HG03064 (cell line): ENCODE measurements at regions not wholly inside any gene's neighbourhood (a gene's known extent, or its start where the extent isn't known, plus 50 kb on each side); places are given as distances from the start of the nearest gene placed in this dataset.

ENCODE experiments used
- ATAC-seq: cut with Tn5 transposase; IDR thresholded peaks from one replicate; pipeline ENCODE4 v1.9.1; 2021; ENCODE audit warnings: low read depth; ENCODE audit not compliant: unreplicated experiment

DNA sequence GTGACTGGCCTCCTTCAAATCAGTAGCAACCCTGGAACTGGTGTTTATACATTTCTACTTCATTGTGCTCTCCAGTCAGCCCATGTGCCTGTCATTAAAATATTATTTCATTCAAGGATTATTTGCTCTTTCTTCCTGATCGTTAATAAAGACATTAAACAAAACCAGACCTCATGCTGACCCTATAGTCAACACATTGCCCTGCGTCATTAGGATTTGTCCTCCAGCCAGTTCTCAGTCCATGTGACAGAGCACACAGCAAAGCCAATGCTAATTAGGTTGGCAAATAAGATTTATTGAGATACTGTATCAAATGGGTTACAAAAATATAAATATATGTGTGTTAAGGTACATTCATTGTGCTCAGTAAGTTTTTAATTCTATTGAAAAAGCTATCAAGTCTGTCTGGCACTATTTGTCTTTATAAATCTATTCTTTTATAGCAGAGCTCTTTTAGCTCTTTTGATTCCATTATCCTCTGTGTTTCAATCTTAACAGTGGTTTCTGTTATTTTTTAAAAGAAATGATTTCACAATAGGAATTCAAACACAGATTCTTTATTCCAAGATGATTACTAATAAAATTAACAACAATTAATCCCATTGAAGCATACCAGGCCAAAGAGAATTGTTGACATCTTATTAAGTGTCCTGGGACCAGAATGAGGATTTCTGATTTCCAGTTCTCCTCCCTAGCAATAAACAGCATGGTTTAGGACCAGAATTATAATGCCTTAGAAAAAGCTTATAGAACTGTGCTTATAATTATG, 209.4 kb upstream of the RGMB start:
- ATAC-seq, result no peak

DNA sequence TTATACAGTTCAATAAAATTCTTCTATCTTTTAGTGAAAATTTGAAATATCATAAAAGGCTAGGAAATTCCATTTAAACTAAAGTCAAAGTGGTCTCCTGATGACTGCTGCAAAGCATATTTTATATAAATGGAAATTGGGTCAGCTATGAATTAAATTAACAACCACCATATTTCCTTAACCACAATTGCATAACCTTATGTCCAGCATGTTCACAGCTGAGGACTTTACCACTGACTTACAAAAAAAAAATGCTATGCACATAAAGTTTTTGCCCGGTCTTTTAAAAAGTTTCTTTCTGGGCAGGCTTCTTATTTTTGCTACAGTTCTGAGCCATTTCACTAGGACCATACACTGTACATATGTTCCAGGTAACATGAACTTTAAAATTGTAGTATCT, 208.6 kb upstream of the RGMB start:
- no peak for ATAC-seq

DNA sequence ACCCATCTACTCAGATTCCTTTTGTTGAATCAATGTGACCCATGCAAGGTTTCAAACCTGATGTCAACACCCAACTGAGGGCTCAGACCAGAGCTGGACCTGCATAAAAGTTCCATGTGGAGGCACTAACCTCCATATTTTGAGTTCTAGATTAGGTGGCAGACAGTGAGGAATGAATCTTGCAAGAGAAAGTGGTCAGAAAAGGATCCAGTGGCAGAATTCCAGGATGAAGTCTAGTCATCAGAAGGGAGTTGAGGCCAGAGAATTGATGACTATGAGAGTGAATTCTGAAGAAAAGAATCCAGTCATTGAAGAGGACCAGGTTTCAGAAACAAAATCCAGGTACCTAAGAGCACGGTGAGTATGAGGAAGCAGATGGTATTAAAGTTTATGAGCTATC, 205.1 kb upstream of the RGMB start:
- ATAC-seq, result no peak

DNA sequence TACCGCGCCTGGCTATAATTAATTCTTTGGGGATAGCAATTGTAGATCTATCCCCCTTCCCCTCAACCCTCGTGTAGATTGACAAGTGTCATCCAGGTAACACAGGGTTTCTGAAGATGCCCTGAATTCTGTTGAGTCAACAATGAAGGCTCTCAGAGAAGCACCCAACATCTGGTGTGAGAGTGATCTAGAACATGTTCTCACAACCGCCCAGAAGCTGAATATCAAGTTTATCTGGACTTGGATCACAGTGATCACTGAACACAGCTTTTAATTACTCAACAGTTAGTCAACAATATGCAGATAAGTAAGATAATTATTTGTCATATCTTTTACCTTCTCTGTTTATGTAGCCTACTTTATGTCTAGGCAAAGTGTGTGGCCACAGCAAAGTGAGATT, 204.2 kb upstream of the RGMB start:
- no peak for ATAC-seq

DNA sequence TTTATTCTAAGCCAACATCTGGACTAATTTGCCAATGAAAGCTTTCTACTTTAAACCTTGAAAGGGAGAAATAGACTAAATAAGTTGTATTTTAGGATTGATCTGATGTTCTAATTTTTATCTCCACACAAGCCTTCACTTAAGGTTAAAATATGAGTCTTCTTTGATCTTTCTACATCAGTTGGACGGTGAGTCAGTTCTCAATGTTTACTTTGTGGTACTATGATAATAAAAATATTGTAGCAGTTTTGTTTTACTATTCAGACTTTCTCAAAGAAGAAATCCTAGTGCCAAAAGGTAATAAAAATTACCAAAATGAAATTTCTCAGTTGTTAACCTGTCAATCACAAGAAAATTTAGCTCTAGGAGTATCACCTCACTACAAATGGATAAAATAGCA, 203.5 kb upstream of the RGMB start:
- no peak for ATAC-seq

GRCh38 chr5:98570661-98571191, 202.7 kb upstream of the RGMB start:
- no peak for ATAC-seq

DNA sequence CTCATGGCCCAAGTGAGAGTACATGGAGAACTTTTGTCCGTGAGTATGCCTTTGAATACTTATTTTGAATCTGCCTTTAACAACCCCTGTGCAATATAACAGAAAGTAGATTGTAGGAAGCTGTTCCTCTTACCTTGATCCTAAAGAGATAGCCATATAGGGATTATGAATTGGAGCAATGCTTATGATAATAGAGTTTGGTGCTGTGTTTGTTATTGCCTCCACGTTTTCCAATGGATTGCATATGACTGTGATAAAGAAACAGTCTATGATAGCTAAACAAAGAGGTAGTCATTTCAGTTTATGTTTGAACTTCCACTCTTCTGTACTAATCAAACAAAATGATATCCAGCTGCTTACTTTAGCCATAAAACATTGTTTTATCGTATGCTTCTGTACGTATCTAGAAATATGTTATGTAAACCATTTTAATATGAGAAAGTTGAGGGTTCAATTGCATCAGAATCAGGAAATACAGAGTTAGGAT, 199.6 kb upstream of the RGMB start:
- ATAC-seq, result no peak

- ATAC-seq, result no peak
Measured at GRCh38 chr5:98576275-98576674, 197.2 kb upstream of the RGMB start.

DNA sequence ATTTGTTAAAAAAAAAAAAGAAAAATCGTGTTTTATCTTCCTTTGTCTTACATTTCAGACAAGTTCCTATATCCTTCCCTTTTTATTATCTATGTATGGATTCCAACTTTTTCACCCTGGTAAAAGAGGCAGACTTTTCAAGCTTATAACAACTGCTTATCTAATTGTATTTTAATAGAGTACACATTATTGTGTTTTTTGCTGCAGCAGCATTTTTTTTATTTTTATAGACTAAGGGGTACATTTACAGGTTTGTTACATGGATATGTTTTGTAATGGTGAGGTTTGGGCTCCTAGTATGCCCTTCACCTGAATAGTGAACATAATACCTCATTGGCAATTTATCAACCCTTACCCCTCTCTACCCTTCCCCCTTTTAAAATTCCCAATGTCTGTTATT, 195.0 kb upstream of the RGMB start:
- ATAC-seq, result no peak

DNA sequence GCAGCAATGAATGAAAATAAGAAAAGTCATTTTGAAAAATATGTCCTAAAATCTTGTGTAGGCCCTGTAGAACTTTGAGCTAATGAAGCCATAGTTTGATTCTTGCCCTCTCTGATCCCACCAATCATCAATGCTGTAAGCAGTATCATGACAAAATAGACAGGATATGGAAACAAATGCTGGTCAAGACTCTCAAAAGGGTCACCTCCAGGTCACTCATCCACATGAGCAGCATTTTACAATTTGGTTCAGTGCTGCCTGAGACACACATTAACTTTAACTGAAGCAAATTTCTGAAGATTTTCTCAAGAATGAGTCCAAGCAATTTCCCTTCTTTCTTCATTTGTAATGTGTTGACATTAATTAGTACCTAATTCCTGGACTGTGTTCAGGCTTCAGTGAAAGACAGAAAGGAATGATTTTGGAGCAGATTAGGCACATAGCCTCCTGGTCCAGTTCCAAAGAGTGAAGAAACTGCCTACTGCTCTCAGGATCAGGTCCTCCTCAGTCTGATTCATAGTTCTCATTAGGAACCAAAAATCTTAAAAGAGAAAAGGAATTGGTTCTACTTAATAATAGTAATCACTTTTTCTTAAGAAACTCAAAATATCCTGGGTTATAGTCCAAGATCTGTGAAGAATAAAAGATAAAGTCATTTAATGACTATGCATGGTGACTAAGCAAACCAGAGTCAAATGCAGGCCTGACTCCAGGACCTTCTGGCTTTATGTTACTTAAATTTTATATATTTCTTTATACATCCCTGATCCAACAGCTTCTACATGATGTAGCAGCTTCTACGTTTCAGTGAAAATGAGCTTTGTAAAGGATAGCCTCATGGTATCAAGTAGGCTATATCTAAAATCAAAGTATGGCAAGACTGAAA, 192.1 kb upstream of the RGMB start:
- ATAC-seq, result no peak

GRCh38 chr5:98583586-98583985, 189.9 kb upstream of the RGMB start:
- ATAC-seq, result no peak

DNA sequence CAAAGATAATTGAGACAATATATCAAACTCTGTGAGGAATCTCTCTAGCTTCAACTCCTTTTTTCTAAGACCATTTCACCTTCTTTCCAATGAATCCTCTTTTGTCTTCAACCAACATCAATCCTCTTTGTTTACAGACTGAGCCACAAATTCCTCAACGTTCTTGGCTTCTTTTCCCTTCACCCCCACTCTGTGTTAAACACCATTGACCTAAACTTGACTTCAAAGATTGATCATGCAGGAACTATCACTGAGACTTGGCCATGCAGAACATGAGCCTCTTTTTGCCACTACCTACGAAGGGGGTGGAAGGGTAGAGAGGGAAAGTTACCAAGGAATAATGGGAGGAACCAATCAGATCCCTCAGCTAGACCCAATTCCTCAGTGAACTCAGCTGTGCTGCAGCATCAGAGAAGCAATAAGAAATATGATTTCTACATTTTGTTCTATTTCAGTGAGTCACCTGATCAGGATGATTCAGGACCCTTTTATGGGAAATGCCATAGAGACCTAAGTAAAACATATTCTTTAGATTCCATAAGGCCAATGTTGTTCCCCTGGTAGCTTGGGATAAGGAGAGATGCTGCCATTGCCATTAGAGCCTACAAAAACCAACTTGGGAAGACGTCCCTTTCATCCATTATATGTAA, 187.7 kb upstream of the RGMB start:
- ATAC-seq, result no peak

DNA sequence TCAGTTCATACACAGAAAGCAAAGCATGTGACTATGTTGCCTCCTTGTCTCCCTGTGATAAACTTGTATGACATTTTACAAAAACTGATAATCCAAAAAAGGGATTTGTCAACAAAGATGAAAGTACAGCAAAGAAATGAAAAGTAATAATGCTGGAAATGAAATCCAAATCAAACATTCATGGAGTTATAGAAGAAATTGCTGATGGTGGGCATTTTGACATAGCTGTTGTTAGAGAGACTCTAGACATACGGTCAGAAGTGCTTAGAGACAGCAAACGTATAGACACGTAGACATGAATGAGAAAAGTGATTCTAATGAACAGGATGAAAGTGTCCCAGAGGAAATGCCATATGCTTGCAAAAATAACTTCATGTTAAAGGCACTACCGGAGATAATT, 186.9 kb upstream of the RGMB start:
- ATAC-seq, result no peak

- ATAC-seq, result no peak
Measured at GRCh38 chr5:98587166-98587565, 186.3 kb upstream of the RGMB start.

GRCh38 chr5:98588215-98588614, 185.2 kb upstream of the RGMB start:
- no peak for ATAC-seq

DNA sequence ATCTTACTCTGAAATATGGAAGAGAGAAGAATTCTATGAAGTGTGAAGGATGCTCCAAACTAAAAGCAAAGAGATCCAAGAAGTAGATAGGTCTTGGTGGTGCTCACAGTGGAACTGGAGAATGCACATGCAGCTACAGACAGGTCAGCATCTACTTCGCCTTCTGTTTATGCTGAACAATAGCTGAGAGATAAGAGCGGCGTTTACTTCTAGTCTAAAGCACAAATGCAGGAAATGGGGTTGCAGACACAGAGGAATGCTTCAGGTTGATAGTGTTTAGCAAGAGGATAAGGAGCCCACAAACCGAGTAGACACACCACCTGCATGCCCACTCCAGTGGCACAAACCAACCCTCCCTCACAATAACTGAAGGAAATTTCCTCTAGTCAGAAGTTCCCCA, 180.0 kb upstream of the RGMB start:
- ATAC-seq, result no peak

DNA sequence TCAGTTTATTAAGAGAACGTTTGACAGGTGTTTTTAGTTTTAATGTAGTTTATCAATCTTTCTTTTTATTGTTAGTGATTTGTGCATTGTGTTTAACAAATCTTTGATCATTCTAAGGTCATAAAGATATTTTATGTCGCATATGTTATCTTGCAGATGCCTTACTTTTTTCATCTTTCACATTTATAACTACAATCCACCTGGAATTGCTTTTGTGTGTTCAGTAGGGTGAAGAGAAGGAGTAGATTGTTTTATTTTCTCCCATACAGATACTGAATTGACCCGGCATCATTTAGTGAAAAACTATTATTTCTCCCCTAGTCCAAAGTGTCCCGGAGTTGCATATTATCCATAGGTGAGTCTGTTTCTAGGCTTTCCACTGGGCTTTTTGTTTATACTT, 179.4 kb upstream of the RGMB start:
- no peak for ATAC-seq

DNA sequence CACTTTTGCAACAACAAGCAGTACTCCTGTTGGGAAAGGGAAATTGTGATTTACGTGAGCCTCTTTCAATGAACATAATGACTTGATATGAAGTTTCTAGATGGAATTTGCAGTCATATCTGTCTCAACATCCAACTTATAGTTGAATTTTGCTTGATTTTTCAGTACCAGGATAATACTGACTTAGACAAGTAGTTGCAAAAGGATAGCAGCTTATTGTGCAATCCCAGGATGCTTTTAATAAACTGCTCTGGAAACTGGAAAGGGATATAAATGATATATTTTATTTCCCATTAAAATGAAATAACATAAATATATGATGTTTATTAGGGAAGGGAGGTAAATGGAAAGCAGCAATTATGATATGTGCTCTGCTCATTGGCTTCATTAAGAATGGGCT, 174.4 kb upstream of the RGMB start:
- no peak for ATAC-seq

GRCh38 chr5:98602534-98603112, 170.8 kb upstream of the RGMB start:
- ATAC-seq, result peak; percentile 55

- no peak for ATAC-seq
Measured at GRCh38 chr5:98603456-98603855, 170.0 kb upstream of the RGMB start.

DNA sequence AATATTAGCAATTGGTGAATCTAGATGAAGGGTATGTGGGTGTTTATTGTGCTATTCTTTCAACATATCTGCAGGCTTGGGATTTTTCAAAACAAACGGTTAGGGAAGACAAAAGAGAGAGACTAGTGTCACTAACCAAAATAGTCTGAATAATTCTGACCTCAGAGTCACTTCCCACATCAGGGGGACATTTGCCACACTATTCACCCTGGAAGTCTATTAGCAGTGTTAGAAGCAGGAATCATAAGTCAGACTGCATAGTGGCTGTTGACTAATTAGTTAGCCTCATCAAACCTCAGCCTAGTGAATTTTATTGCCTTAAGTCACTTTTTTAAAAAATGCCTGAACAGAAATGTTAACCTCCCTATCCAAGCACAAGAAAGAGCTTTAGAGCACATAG, 169.2 kb upstream of the RGMB start:
- ATAC-seq, result no peak
